A673 (cell line): ENCODE measurements at regions not wholly inside any gene's neighbourhood (a gene's known extent, or its start where the extent isn't known, plus 50 kb on each side); places are given as distances from the start of the nearest gene placed in this dataset.

Experiments used
- BruUV-seq: library from RNA; stranded (reverse); fragments of 400-500 nt; replicated peaks from 2 replicates; lab custom pipeline; 2021; lab: Mats Ljungman, UMichigan
- CTCF ChIA-PET: fragments of 300-600 bp; sonication (Branson Sonifier 250); formaldehyde crosslinking; loops from one replicate; lab custom pipeline; 2022; ENCODE audit warnings: antibody characterized with exemption; lab: Charles Lee
- POLR2A ChIA-PET: fragments of 300-600 bp; sonication (Branson Sonifier 250); formaldehyde crosslinking; loops from one replicate; lab custom pipeline; 2022; ENCODE audit warnings: antibody characterized with exemption; ENCODE audit not compliant: low non-redundant PET; lab: Charles Lee
- DNase-seq: peaks from one replicate; pipeline ENCODE4 v3.0.0-alpha.2; 2015; ENCODE audit warnings: low spot score
- H3K27ac ChIP-seq: fragments of 200-600 bp; sonication (generic); 2 replicates; pipeline ENCODE4 v1.5.1; 2016; ENCODE audit warnings: mixed run types, low read depth, mild to moderate bottlenecking, mixed read lengths, antibody characterized with exemption, low read length; ENCODE audit not compliant: poor library complexity, severe bottlenecking
- H3K27me3 ChIP-seq: fragments of 200-600 bp; sonication (generic); replicated peaks from 2 replicates; pipeline ENCODE4 v1.6.1; 2017; ENCODE audit warnings: mixed run types, low read depth, mild to moderate bottlenecking, mixed read lengths, antibody characterized with exemption, low read length; ENCODE audit not compliant: insufficient read depth, poor library complexity
- H3K36me3 ChIP-seq: fragments of 200-600 bp; sonication (generic); 2 replicates; pipeline ENCODE4 v1.6.1; 2016; ENCODE audit warnings: mixed run types, mild to moderate bottlenecking, mixed read lengths, antibody characterized with exemption, low read length; ENCODE audit not compliant: insufficient read depth, poor library complexity, severe bottlenecking
- H3K4me1 ChIP-seq: fragments of 200-600 bp; sonication (generic); 2 replicates; pipeline ENCODE4 v1.6.1; 2017; ENCODE audit warnings: mixed run types, mild to moderate bottlenecking, mixed read lengths, antibody characterized with exemption, low read length; ENCODE audit not compliant: insufficient read depth, poor library complexity, severe bottlenecking
- H3K4me3 ChIP-seq: fragments of 200-600 bp; sonication (generic); 2 replicates; pipeline ENCODE4 v1.5.1; 2016; ENCODE audit warnings: low read depth, mixed run types, mild to moderate bottlenecking, mixed read lengths, low read length; ENCODE audit not compliant: poor library complexity, severe bottlenecking
- H3K9me3 ChIP-seq: fragments of 200-600 bp; sonication (generic); 2 replicates; pipeline ENCODE4 v1.6.1; 2016; ENCODE audit warnings: mixed run types, low read depth, mild to moderate bottlenecking, mixed read lengths, antibody characterized with exemption, low read length; ENCODE audit not compliant: poor library complexity, severe bottlenecking
- EZH2 ChIP-seq: fragments of 200-600 bp; sonication (generic); IDR thresholded peaks from 2 replicates; pipeline ENCODE4 v1.6.1; 2017; ENCODE audit warnings: borderline replicate concordance, low read depth, mild to moderate bottlenecking, mixed read lengths, antibody characterized with exemption, low read length; ENCODE audit not compliant: poor library complexity, severe bottlenecking
- intact Hi-C: fragments of 100-400 bp; cut with micrococcal nuclease; formaldehyde crosslinking; loops from one replicate; pipeline ENCODE4 v1.10.0; 2022; ENCODE audit not compliant: unreplicated experiment
- TF ChIP-seq, protein P1 (sequence below): fragments of 300-800, 200-600 bp; sonication (generic); conservative IDR thresholded peaks from 2 replicates; pipeline ENCODE4 v1.5.1; 2017; ENCODE audit warnings: low read depth, mild to moderate bottlenecking, antibody characterized with exemption, low read length, moderate library complexity, mixed read lengths

GRCh38 chr13:37192956-37193355, 87.5 kb upstream of the CSNK1A1L start:
- intact Hi-C loops, result no loop called here
- DNase-seq, result peak; percentile 63
- TF ChIP-seq, protein P1, sequence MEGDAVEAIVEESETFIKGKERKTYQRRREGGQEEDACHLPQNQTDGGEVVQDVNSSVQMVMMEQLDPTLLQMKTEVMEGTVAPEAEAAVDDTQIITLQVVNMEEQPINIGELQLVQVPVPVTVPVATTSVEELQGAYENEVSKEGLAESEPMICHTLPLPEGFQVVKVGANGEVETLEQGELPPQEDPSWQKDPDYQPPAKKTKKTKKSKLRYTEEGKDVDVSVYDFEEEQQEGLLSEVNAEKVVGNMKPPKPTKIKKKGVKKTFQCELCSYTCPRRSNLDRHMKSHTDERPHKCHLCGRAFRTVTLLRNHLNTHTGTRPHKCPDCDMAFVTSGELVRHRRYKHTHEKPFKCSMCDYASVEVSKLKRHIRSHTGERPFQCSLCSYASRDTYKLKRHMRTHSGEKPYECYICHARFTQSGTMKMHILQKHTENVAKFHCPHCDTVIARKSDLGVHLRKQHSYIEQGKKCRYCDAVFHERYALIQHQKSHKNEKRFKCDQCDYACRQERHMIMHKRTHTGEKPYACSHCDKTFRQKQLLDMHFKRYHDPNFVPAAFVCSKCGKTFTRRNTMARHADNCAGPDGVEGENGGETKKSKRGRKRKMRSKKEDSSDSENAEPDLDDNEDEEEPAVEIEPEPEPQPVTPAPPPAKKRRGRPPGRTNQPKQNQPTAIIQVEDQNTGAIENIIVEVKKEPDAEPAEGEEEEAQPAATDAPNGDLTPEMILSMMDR, result no peak
- Histone ChIP-seq H3K4me1 (peaks cover 12% of the 10 kb centered on the region), H3K4me3 (no peak overlapping the region), H3K27me3 (no peaks in the 10 kb centered on the region), H3K27ac (no peak overlapping the region), H3K36me3 (no peaks in the 10 kb centered on the region), H3K9me3 (peaks cover 13% of the 10 kb centered on the region)
- no TSS peak for BruUV-seq
- ChIA-PET POLR2A (no interaction called here), CTCF (no interaction called here)

DNA sequence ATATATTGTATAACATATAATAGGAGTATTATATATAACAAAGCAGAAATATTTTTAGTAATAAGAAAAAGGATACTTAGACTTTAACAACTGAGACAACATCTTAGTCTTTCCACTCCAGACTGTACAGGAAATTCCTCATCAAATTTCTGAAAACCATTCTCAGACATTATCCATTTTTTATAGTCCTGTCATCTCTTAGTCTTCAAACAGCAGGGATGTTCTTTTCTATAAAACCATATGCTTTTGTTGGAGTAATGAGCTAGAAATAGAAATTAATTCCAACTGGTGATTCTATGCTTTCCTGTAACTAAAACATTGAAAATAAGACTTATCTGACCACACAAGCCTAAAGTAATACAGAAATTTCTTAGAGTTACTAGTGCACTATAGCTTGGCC, 82.2 kb upstream of the CSNK1A1L start:
- Histone ChIP-seq H3K27me3 (no peaks in the 10 kb centered on the region), H3K27ac (no peak overlapping the region), H3K4me1 (peaks cover 17% of the 10 kb centered on the region), H3K9me3 (peaks cover 22% of the 10 kb centered on the region), H3K36me3 (no peaks in the 10 kb centered on the region), H3K4me3 (no peak overlapping the region)
- TF ChIP-seq, protein P1, result no peak
- TF ChIP-seq EZH2, result no peak
- CTCF ChIA-PET, result no interaction called here
- intact Hi-C loops, result loop anchor here (2.0 kb wide), 1 partner anchor 13 kb away; no protein-coding TSS in a partner anchor
- DNase-seq, result peak; percentile 90
- no TSS peak for BruUV-seq
- POLR2A ChIA-PET, result no interaction called here

- no peak overlapping the region for H3K27ac ChIP-seq
- peaks cover 14% of the 10 kb centered on the region for H3K4me1 ChIP-seq
- H3K4me3 ChIP-seq, result no peak overlapping the region
- ChIA-PET CTCF (no interaction called here), POLR2A (no interaction called here)
- DNase-seq, result peak; percentile 94
- H3K36me3 ChIP-seq, result no peaks in the 10 kb centered on the region
- TF ChIP-seq, protein P1, result no peak
- no peak for TF ChIP-seq EZH2
- intact Hi-C loops, result loop anchor here (2.0 kb wide), 1 partner anchor 14 kb away; no protein-coding TSS in a partner anchor
- no peaks in the 10 kb centered on the region for H3K27me3 ChIP-seq
- peaks cover 22% of the 10 kb centered on the region for H3K9me3 ChIP-seq
- BruUV-seq, result no TSS peak
Observed at GRCh38 chr13:37187105-37187504, 81.6 kb upstream of the CSNK1A1L start.
